Gastroesophageal sphincter (tissue), 3 donors: ENCODE measurements at regions not wholly inside any gene's neighbourhood (a gene's known extent, or its start where the extent isn't known, plus 50 kb on each side); places are given as distances from the start of the nearest gene placed in this dataset.

Experiments
- CTCF ChIP-seq, 4 experiments: fragments of 200-600 bp in 2 of 4; fragments of 450-650 bp in 2 of 4; sonication (generic) in 1 of 4; IDR thresholded peaks; one replicate each; pipeline ENCODE4 v1.5.1; 2017 to 2019; ENCODE audit warnings: antibody characterized with exemption in 4 of 4, mild to moderate bottlenecking in 2 of 4, moderate library complexity in 2 of 4
- EP300 ChIP-seq: sonication (generic); formaldehyde crosslinking; IDR thresholded peaks from one replicate; pipeline ENCODE4 v1.6.1; 2017; ENCODE audit warnings: antibody characterized with exemption, mild to moderate bottlenecking
- POLR2A ChIP-seq, 2 donors: fragments of 450-650 bp; IDR thresholded peaks; one replicate each; pipeline ENCODE4 v1.6.1; 2017; ENCODE audit warnings: antibody characterized with exemption in 2 of 2, mild to moderate bottlenecking in 2 of 2, moderate library complexity in 1 of 2

- TF ChIP-seq EP300 (no peak), POLR2A (IDR thresholded peaks at IDR 0.05) (no peak), CTCF (IDR thresholded peaks at IDR 0.05) (no peak)
Measured at GRCh38 chr9:126049088-126049487, 277.5 kb upstream of the MVB12B start.
